ENCODE measurements at regions not wholly inside any gene's neighbourhood (a gene's known extent, or its start where the extent isn't known, plus 50 kb on each side); places are given as distances from the start of the nearest gene placed in this dataset.

- no peak for DNase-seq
These were observed 113.7 kb downstream of the DLL1 start for GRCh38 chr6:170176898-170177771.

GRCh38 chr6:170176136-170176897 lies 114.6 kb downstream of the DLL1 start:
- DNase-seq: no peak

- DNase-seq: no peak
These were observed 115.2 kb downstream of the DLL1 start for GRCh38 chr6:170175644-170176135.

GRCh38 chr6:170174771-170175643 lies 115.9 kb downstream of the DLL1 start:
- no peak for DNase-seq

- no peak for DNase-seq
These were observed 116.6 kb downstream of the DLL1 start for GRCh38 chr6:170174124-170174770.

- no peak for DNase-seq
These were observed 117.5 kb downstream of the DLL1 start for GRCh38 chr6:170173335-170173881.

- no peak for DNase-seq
These were observed 118.0 kb downstream of the DLL1 start for GRCh38 chr6:170172825-170173256.

GRCh38 chr6:170172392-170172791 lies 118.5 kb downstream of the DLL1 start:
- DNase-seq: no peak

- DNase-seq: no peak
These were observed 123.2 kb downstream of the DLL1 start for GRCh38 chr6:170167657-170168159.

GRCh38 chr6:170166511-170167122 lies 124.3 kb downstream of the DLL1 start:
- no peak for DNase-seq

- no peak for DNase-seq
These were observed 125.3 kb downstream of the DLL1 start for GRCh38 chr6:170165471-170166117.

GRCh38 chr6:170165085-170165470 lies 125.8 kb downstream of the DLL1 start:
- no peak for DNase-seq

GRCh38 chr6:170164271-170164900 lies 126.5 kb downstream of the DLL1 start:
- no peak for DNase-seq

- no peak for DNase-seq
These were observed 127.3 kb downstream of the DLL1 start for GRCh38 chr6:170163405-170164170.

- no peak for DNase-seq
These were observed 128.0 kb downstream of the DLL1 start for GRCh38 chr6:170162775-170163404.

GRCh38 chr6:170162011-170162774 lies 128.7 kb downstream of the DLL1 start:
- no peak for DNase-seq

- no peak for DNase-seq
These were observed 130.0 kb downstream of the DLL1 start for GRCh38 chr6:170160628-170161611.

All from hematopoietic multipotent progenitor cell treated with erythropoietin and hydrocortisone succinate and interleukin-3 and kit ligand, for 8 days (in vitro differentiated cells).